Amniotic stem cell (primary cell): ENCODE measurements at regions not wholly inside any gene's neighbourhood (a gene's known extent, or its start where the extent isn't known, plus 50 kb on each side); places are given as distances from the start of the nearest gene placed in this dataset.
"Not testable (repeated sequence)": the region's sequence is repeated elsewhere in the genome, so short reads cannot be mapped to it uniquely, and the experiment has no call there.

Experiments
- DNase-seq: peaks from one replicate; lab custom pipeline; 2025; lab: John Stamatoyannopoulos, UW

DNA sequence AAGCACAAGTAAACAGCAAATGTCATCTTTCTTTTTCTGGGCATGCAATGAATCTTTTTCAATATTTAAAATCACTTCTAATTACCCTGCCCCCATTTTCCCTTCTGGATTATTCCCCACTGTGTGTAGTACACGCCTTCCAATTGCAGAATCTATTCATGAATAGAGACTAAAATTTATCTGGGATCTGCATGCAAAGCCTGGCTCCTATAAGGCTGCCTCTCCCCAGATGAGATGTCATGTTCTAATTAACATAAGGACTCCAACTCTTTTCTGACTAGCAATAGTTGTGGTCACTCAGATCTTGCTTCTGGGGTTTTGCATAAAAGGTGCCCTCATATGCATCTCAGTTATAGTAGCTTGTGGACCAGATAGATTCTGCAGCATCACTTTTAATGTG is 473.5 kb downstream of the BTG1 start:
- no peak for DNase-seq

DNA sequence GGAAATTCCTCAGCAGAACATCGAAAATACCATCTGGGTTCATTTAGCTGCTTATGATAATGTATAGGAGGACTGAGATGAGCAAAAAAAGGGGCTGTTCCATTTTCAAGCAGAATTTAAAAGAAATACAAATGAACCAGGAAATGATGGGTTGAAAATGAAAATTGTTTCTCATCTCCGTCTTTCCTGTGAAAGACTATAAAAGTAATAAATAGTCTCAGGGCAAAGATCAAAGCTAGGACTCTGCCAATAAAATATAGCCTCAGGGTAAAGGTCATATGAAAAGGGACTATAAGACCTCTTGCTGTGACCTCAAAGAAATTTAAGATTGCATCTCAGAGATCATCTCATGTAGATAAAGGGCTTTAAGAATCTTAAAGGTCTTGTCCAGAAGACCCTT is 478.0 kb downstream of the BTG1 start:
- no peak for DNase-seq

DNA sequence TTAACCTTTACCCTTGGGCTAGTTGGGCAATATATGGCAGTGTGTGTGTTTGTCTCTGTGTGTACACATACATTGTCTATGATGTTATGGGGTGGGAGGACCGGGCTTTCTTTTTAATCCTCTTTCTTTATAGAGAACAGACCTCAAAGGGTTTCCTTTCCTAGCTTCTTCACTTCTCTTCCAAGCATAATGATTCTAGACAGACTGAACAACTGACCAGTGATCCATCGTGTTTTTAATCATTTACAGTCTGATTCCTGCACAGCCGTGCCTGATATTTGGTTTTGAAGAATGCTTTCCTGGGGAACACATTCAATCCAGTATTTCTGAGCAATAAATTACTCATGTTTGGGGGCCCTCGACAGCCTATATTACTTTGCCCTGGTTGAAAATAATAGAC is 481.1 kb upstream of the DCN start:
- DNase-seq = no peak

GRCh38 chr12:91663310-91663709 is 480.7 kb upstream of the DCN start:
- DNase-seq = no peak

DNA sequence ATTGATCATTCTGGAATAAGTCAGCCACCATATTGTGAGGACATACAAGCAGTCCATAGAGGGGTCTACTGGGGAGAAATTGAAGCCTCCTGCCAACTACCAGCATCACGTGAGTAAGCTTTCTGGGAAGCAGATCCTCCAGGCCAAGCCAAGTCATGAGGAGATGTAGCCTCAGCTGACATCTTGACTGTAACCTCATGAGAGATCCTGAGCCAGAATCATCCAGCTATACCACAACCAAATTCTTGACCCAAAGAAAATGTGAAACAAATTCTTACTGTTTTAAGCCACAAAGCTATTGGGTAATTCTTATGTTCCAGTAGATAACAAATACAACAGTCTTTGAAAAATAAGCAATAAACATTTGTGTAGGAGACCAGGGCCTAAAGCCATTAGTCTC is 479.4 kb upstream of the DCN start:
- no peak for DNase-seq

- DNase-seq = no peak
Observed at GRCh38 chr12:91657032-91657431, 474.4 kb upstream of the DCN start.

DNA sequence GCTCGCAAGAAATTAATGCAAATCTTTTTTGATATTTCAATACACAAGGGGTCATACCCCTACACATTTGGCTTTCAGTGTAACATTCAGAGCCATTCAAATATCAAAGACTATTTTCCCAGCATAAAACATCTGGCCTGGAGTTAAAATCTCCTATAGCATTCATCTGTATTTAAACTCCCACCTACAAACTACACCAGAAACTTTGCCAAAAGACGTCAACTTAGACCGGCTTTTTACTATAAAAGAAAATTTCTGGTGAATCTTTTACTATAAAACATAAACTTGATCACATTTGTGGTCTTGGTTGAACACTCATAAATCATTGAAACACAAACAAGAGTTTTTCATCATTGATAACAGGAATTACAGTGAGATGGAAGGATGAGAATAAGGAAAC is 473.3 kb upstream of the DCN start:
- DNase-seq = no peak

GRCh38 chr12:91654087-91654486 is 471.5 kb upstream of the DCN start:
- no peak for DNase-seq

- DNase-seq = no peak
Observed at GRCh38 chr12:91651728-91652127, 469.1 kb upstream of the DCN start.

DNA sequence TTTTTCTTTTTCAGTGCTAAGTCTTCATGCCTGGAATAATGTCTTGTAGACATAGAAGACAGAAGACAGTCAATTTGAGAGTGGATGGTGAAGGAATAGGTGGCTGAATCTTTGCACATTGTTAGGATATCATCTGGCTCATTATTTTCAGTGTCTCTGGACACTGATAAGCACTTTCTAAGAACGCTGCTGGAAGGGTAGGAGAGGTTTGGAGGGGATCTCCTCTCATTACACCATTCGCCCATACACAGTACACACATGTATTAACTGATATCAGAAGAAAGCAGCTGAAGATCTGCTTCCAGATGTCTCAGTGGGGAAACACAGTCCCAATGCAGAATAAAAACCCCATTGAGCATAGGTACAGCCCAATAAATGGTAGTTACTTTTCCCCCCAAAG is 461.1 kb upstream of the DCN start:
- DNase-seq = no peak

DNA sequence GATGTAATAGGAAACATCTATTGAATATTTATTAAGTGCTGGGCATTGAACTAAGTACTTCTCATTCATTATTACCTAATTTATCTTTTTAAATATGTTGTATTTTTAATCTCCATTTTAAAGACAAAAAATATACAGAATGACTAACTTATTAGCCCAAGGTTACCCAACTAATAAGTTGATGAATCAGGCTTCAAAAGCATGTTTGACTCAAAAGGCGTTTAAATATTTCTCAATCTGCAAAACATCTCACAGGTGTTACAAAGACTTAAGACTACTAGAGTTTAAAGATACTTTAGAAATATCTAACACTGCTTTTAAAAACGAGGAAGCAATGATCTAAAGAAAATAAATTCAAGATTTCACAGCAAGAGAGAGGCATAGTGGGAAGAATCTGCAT is 457.4 kb upstream of the DCN start:
- DNase-seq = no peak

- DNase-seq = no peak
Observed at GRCh38 chr12:91639327-91639726, 456.7 kb upstream of the DCN start.

- DNase-seq = no peak
Observed at GRCh38 chr12:91637789-91638624, 455.4 kb upstream of the DCN start.

DNA sequence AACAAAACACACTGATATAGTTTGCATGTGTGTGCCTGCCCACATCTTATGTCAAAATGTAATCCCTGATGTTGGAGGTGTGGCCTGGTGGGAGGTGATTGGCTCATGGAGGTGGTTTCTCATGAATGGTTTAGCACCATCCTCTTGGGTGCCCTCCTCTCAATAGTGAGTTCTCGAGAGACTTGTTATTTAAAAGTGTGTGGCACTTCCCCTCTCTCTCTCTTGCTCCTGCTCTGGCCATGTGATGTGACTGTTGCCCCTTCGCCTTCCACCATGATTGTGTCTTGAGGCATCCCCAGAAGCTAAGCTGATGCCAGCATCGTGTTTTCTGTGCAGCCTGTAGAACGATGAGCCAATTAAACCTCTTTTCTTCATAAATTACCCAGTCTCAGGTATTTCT is 454.1 kb upstream of the DCN start:
- DNase-seq = no peak

DNA sequence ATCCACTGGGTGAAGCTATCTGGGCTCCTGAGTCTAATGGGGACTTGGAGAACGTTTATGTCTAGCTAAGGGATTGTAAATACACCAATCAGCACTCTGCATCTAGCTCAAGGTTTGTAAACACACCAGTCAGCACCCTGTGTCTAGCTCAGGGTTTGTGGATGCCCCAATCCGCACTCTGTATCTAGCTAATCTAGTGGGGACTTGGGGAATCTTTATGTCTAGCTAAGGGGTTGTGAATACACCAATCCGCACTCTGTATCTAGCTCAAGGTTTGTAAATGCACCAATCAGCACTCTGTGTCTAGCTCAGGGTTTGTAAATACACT is 451.7 kb upstream of the DCN start:
- DNase-seq = not testable (repeated sequence)

DNA sequence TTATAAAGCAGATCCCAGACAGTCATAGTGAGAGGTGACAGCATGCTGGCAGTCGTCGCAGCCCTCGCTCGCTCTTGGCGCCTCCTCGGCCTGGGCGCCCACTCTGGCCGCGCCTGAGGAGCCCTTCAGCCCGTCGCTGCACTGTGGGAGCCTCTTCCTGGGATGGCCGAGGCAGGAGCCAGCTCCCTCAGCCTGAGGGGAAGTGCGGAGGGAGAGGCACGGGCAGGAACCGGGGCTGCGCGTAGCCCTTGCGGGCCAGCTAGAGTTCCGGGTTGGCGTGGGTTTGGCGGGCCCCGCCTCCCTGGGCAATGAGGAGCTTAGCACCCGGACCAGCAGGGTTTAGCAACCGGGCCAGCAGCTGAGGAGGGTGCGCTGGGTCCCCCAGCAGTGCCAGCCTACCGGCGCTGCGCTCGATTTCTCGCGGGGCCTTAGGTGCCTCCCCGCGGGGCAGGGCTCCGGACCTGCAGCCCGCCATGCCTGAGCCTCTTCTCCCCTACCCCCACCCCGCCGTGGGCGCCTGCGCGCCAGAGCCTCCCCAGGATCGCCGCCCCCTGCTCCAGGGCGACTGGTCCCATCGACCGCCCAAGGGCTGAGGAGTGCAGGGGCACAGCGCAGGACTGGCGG is 451.2 kb upstream of the DCN start:
- no peak for DNase-seq

DNA sequence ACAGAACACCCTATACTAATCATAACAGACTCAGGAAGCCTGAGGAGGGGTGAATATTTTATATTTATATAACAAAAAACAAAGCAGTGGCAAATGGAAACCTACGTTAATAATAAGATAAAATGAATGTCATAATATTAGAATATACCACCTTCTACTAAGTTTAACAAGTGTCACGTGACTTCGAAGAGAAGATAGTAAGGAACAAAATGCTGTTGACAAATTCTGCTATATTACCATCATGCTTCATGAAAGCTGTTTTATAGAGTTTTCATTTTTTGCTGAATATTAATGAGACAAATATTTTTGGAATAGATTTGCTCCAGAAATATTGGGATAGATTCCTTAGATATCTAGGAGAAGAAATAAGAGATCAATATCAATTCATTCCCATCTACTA is 450.6 kb upstream of the DCN start:
- no peak for DNase-seq

DNA sequence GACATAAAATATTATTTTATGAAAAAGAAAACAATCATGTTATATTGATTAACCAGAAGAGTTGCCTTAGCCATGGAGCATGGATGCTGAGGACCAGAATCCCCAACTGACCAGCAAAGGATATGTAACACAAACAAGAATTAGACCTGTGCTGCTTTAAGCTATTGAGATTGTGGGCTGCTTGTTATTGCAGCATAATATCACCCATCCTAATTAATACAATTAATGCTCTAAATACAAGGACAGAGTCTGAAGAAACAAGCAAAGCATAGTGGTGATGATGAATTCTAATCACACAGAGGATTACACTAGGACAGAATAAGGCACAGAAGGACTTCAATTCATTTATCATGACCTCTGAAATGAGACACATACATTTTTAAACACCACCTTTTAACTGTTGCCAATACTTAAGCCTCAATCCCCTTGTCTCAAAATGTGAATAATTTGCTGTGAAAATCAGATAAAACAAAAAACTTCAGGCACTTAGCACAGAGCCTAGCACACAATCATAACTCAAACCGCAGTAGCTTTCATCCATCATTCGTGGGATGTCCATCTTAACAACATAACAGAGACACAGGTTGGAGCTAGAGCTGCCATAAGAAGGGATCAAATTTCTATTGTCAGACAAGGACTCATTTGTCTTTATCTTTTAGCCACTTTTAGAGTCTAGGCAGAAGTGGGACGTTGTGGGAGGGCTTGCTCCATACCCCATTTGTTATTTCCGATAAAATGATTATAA is 449.6 kb upstream of the DCN start:
- DNase-seq = no peak

DNA sequence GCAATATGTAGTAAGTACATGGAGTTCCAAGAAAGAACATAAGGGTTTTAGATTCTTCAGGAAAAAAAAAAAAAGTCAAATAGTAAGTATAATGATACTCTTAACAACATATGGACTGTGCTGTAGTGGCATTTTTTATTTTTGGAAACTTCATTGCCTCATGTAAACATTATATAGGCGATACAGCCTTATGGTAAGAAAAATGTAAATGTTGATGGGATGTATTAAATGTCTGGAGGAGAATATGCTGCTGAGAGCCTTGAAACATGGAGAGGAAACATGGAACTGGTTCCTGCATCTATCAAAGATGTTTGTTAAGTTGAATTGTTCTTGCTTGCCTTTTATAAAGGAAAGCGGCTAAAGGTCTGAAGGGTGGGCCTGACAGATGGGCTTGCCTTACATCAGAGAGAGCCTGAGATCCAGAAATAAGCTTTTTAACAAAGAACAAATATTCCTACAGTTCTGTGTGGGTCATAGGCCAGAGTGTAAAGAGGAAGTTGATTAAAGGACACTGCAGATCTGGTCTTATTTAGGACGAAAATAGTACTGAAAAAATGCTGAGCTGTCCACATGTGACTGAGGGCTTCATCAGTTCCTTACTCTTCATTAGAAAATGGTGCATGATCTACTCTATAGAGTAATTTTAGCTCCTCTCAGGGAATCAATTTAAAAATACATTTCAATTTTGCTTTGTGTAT is 448.1 kb upstream of the DCN start:
- no peak for DNase-seq

GRCh38 chr12:91630083-91630482 is 447.5 kb upstream of the DCN start:
- DNase-seq = no peak

DNA sequence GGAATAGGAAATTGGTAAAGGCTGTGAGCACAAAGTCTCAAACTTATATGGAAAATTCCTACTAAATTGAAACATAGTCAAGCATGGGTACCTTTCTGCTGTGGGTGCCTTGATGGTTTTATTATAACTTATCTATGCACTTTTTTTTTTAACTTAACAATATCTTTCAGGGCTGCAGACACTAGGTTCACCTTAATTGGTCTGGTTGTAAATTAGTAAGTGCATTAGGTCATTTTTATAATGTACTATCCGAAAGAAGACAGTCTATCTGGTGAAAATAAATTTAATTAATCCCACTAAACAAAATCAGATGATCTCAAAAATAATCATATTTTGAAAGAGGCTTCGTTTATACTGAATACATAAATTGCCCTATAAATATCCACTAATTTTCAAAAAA is 446.8 kb upstream of the DCN start:
- DNase-seq = no peak

DNA sequence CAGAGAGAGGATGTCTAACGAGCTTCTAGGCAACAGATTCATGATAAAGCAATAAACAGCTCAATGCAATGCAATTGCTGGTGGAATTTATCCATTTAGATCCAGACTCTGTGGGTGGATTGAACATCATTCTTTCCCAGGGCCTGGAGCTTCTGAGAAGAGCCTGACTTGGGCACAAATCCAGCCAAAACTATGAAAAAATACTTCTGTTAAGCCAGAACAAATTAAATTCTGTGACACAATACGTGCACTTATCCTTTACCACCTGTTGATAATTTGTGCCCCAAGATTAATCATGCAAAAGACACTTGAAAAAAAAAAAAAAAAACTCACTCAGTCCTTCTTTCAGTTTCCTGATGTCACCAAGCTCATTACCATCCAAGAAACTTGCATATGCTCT is 446.0 kb upstream of the DCN start:
- no peak for DNase-seq

- DNase-seq = no peak
Observed at GRCh38 chr12:91627225-91627624, 444.6 kb upstream of the DCN start.
